ENCODE measurements at regions not wholly inside any gene's neighbourhood (a gene's known extent, or its start where the extent isn't known, plus 50 kb on each side); places are given as distances from the start of the nearest gene placed in this dataset.
"Not testable (repeated sequence)": the region's sequence is repeated elsewhere in the genome, so short reads cannot be mapped to it uniquely, and the experiment has no call there.

GRCh38 chr5:142411656-142412425, 87.0 kb upstream of the SPRY4 start:
- FAIRE-seq (no peak), DNase-seq (ENCODE audit: low spot score in 2 of 2) (no peak)

GRCh38 chr5:142411103-142411502, 86.3 kb upstream of the SPRY4 start:
- no peak for FAIRE-seq

GRCh38 chr5:142408981-142409481, 84.2 kb upstream of the SPRY4 start:
- FAIRE-seq (no peak), DNase-seq (ENCODE audit: low spot score in 2 of 2) (no peak)

More at GRCh38 chr5:142411103-142411502, 86.3 kb upstream of the SPRY4 start:
- DNase-seq (ENCODE audit: low spot score in 2 of 2), result no peak

- no peak for FAIRE-seq
Measured at GRCh38 chr5:142408536-142408935, 83.7 kb upstream of the SPRY4 start.

GRCh38 chr5:142405814-142406395, 81.1 kb upstream of the SPRY4 start:
- FAIRE-seq (no peak), DNase-seq (ENCODE audit: low spot score in 2 of 2) (no peak)

More at GRCh38 chr5:142408536-142408935, 83.7 kb upstream of the SPRY4 start:
- DNase-seq (ENCODE audit: low spot score in 2 of 2), result no peak

- DNase-seq (ENCODE audit: low spot score in 2 of 2), result no peak
- no peak for FAIRE-seq
Measured at GRCh38 chr5:142405023-142405422, 80.2 kb upstream of the SPRY4 start.

- FAIRE-seq (no peak), DNase-seq (ENCODE audit: low spot score in 2 of 2) (no peak)
Measured at GRCh38 chr5:142404046-142404477, 79.2 kb upstream of the SPRY4 start.

- DNase-seq (ENCODE audit: low spot score in 2 of 2), result no peak
- FAIRE-seq, result no peak
Measured at GRCh38 chr5:142403583-142403982, 78.8 kb upstream of the SPRY4 start.

GRCh38 chr5:142402752-142403318, 78.0 kb upstream of the SPRY4 start:
- DNase-seq (ENCODE audit: low spot score in 2 of 2) (no peak), FAIRE-seq (no peak)

GRCh38 chr5:142400415-142400814, 75.6 kb upstream of the SPRY4 start:
- DNase-seq (ENCODE audit: low spot score in 2 of 2) (no peak), FAIRE-seq (no peak)

GRCh38 chr5:142399891-142400290, 75.1 kb upstream of the SPRY4 start:
- no peak for DNase-seq (ENCODE audit: low spot score in 2 of 2)
- FAIRE-seq, result no peak

- no peak for FAIRE-seq
- no peak for DNase-seq (ENCODE audit: low spot score in 2 of 2)
Measured at GRCh38 chr5:142398730-142399055, 73.9 kb upstream of the SPRY4 start.

- DNase-seq (ENCODE audit: low spot score in 2 of 2); FAIRE-seq: not testable (repeated sequence)
Measured at GRCh38 chr5:142398011-142398729, 73.3 kb upstream of the SPRY4 start.

- DNase-seq (ENCODE audit: low spot score in 2 of 2) (no peak), FAIRE-seq (no peak)
Measured at GRCh38 chr5:142397178-142397577, 72.4 kb upstream of the SPRY4 start.

- FAIRE-seq (no peak), DNase-seq (ENCODE audit: low spot score in 2 of 2) (no peak)
Measured at GRCh38 chr5:142396436-142397038, 71.7 kb upstream of the SPRY4 start.

- FAIRE-seq (no peak), DNase-seq (ENCODE audit: low spot score in 2 of 2) (no peak)
Measured at GRCh38 chr5:142395334-142395733, 70.5 kb upstream of the SPRY4 start.

- FAIRE-seq, result no peak
- no peak for DNase-seq (ENCODE audit: low spot score in 2 of 2)
Measured at GRCh38 chr5:142391058-142391845, 66.4 kb upstream of the SPRY4 start.

GRCh38 chr5:142390334-142390733, 65.5 kb upstream of the SPRY4 start:
- FAIRE-seq (no peak), DNase-seq (ENCODE audit: low spot score in 2 of 2) (no peak)

- FAIRE-seq (no peak), DNase-seq (ENCODE audit: low spot score in 2 of 2) (no peak)
Measured at GRCh38 chr5:142388696-142389095, 63.9 kb upstream of the SPRY4 start.

All from frontal cortex (tissue), 3 donors.